ENCODE measurements at regions not wholly inside any gene's neighbourhood (a gene's known extent, or its start where the extent isn't known, plus 50 kb on each side); places are given as distances from the start of the nearest gene placed in this dataset.

DNA sequence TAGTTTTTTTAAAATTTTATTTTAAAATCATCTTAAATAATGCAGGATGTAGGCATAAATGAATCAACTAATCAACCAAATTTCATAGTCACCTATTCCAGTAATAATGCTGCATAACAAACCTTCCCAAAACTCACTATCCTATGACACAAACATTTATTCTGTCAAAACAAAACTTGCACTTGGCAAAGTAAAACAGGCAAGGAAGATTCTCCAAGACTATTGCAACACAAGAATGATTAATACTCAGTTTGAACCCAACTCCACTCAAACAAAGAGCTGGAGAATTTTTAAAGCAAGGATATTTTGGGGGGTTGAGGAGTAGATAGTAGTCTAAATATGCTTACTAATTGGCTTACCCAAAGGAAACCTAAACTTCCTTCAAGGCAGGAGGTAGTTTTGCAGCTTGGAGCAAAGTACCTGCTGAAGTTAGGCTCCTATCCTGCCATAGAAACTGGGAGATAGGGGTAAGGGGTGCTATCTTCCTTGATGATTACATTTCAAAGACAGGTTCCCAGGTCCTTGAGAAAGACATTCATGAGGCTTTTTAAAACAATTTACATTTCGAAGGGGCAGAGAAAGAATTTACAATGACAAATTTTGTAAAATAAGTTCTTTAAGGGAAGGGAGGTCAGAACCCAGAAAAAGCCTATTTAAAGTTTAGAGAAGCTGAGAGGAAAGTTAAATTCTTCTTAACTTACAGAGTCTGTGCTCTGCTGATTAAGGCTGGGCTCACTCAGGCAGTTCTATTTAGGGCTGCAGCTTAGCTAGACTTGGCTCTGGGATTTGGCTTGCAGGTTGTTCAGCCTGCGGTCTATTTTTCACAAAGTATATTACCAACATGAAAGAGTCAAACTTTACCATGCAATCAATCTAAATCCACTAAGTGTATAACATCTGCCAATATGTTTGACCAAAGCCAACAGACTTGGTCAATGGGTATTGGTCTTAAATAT is 549.0 kb downstream of the KCTD12 start:
- DNase-seq (no peak), ATAC-seq (ENCODE audit: low read depth) (no peak)
- no peaks in the 10 kb centered on the region for H3K36me3 Mint-ChIP-seq
- H3K27ac Mint-ChIP-seq, result no peak overlapping the region
- H3K4me1 Mint-ChIP-seq, result no peaks in the 10 kb centered on the region
- H3K4me3 Mint-ChIP-seq, result no peak overlapping the region
- no peaks in the 10 kb centered on the region for H3K9me3 Mint-ChIP-seq
- POLR2A ChIA-PET, result no interaction called here
- no peaks in the 10 kb centered on the region for H3K27me3 Mint-ChIP-seq

DNA sequence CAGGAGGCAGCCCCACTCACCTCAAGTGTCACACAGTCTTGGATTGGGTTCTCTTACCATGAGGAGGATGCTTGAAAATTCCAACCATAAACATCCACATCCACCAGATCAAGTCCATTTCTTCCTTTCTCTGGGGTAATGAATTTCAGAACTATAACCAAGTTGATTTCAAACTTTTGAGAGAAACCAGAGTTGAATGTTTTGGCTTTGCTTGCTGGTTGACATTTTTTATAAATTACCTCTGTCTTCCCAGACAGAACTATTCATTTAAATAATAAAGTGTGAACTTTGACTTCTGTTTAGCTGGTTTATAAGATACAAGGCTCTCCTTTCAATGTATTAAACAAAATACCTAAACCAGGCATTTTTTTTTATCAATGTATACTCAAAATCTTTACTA is 550.7 kb downstream of the KCTD12 start:
- Mint-ChIP-seq H3K27ac (no peak overlapping the region), H3K36me3 (no peaks in the 10 kb centered on the region), H3K4me3 (no peak overlapping the region), H3K27me3 (peaks cover 2% of the 10 kb centered on the region), H3K4me1 (no peaks in the 10 kb centered on the region), H3K9me3 (no peaks in the 10 kb centered on the region)
- DNase-seq, result no peak
- no peak for ATAC-seq (ENCODE audit: low read depth)
- POLR2A ChIA-PET, result no interaction called here

DNA sequence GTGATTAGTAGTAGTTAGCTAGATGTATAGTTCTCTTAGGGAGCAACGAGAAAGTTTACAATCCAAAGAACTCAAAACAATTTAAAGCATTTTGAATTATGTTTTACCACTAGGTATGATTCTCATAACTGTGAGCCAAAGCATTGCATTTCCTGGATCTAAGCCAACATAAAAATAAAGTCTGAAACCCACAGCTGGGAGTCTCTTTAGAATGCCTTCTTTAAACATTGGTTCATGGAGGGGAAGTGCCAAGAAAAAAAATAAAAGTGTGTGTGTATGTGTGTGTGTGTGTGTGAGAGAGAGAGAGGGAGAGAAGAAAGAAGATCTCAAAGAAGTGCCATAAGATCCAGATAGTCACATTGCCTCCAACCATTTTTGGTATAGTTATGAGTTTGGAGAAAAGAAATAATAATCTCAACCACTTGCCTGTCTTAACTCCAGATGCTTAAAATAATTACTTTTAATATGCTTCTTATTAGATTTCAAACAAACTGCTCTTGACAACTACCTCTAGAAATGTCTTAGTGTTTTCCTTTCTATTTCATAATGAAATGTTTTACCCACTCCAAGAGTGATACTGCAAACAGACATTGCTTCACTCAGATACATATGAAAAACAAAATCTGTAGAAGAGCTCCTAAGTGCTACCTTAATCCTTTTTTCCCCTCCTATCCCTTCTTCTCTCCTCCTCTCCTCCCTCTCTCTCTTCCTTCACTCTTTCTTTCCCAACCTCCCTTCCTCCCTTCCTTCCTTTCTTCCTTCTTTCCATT is 554.1 kb downstream of the KCTD12 start:
- Mint-ChIP-seq H3K27ac (no peak overlapping the region), H3K27me3 (peaks cover 2% of the 10 kb centered on the region), H3K4me1 (no peaks in the 10 kb centered on the region), H3K36me3 (no peaks in the 10 kb centered on the region), H3K9me3 (no peaks in the 10 kb centered on the region), H3K4me3 (no peak overlapping the region)
- ATAC-seq (ENCODE audit: low read depth) (no peak), DNase-seq (no peak)
- POLR2A ChIA-PET, result no interaction called here

DNA sequence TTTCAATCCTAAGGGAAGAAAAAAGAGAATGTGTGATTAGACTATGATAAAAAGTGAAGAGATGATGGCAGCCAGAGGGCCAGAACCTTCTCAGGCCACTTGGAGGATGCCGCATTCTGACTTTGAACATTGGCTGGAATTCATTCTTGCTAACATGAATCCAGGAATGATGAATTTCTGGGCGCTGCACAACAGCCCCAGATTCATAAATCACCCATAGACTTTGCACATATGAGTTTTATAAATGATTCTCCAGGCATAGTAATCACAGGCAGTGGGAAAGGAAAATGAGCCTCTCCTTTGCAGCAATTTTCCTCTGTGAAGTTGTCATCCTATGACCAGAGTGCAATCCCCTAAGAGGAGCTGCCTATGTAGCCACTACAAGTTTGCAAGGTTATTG is 555.4 kb downstream of the KCTD12 start:
- POLR2A ChIA-PET, result no interaction called here
- no peaks in the 10 kb centered on the region for H3K36me3 Mint-ChIP-seq
- H3K4me1 Mint-ChIP-seq, result no peaks in the 10 kb centered on the region
- H3K27me3 Mint-ChIP-seq, result peaks cover 2% of the 10 kb centered on the region
- H3K4me3 Mint-ChIP-seq, result no peak overlapping the region
- ATAC-seq (ENCODE audit: low read depth), result no peak
- no peak overlapping the region for H3K27ac Mint-ChIP-seq
- H3K9me3 Mint-ChIP-seq, result no peaks in the 10 kb centered on the region
- no peak for DNase-seq

DNA sequence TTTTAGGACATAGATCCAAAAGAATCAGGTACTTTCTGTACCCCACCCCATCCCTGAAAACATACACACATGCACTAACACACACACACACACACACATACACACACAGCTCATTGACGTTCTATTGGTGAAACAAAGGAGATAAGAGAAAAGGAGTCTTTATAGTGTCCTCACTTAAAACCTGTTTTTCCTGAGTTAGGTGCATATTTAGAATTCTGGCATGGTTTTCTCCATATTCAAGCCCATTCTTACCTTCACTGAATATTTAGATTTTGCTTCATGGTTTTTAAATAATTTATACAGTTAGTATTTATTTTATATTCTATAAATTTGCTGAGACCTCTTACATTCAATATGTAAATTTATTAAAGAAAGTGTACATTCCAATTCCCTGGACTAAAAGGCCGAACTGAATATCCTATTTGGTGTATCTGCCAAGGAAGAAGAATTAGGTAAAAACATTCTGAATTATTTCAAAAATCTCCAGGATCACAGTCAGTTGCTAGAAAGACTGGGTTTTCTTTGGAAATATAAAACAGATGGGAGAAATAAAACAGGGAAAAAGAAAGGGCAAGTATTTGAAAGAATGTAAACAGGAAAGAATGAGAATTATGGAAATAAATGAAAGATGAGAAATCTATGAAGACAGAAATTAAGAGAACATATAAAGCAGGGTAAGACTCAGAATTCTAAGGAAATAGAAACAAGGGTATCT is 556.2 kb downstream of the KCTD12 start:
- Mint-ChIP-seq H3K27ac (no peak overlapping the region), H3K9me3 (no peaks in the 10 kb centered on the region), H3K36me3 (no peaks in the 10 kb centered on the region), H3K27me3 (peaks cover 2% of the 10 kb centered on the region), H3K4me1 (no peaks in the 10 kb centered on the region), H3K4me3 (no peak overlapping the region)
- POLR2A ChIA-PET, result no interaction called here
- ATAC-seq (ENCODE audit: low read depth) (no peak), DNase-seq (no peak)

DNA sequence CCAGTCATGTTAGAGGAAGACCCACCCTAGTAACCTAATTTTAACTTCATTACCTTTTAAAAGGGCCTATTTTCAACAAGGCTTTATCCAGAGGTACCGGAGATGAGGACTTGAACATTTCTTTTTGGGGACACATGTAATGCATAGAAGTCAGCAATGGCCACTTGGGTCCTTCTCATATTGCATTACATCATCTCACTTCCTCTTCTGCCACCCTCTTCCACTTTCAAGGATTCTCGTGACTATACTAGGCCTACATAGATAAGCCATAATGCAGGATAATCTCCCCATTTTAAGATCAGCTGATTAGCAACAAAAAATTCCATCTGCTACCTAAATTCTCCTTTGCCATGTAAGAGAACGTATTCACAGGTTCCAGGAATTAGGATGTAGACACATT is 557.2 kb downstream of the KCTD12 start:
- POLR2A ChIA-PET, result no interaction called here
- DNase-seq (no peak), ATAC-seq (ENCODE audit: low read depth) (no peak)
- Mint-ChIP-seq H3K27ac (no peak overlapping the region), H3K36me3 (no peaks in the 10 kb centered on the region), H3K9me3 (no peaks in the 10 kb centered on the region), H3K4me3 (no peak overlapping the region), H3K27me3 (peaks cover 2% of the 10 kb centered on the region), H3K4me1 (no peaks in the 10 kb centered on the region)

DNA sequence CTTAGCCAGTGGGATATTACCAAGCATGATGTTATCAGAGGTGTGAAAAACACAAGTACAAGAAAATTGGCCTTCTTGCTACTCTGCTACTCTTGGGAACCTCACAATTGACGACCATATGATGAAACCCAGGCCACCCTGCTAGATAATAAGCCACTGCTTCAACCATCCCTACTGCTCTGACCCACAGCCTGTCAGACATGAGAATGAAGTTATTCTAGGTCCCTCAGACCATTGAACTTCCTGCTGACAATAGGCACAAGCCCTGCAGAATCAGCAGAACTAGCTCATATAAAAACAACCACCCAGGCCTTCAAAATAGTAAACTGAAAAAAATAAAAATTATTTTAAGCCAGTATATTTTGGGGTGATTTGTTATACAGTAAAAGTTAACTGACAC is 559.9 kb downstream of the KCTD12 start:
- Mint-ChIP-seq H3K4me1 (no peaks in the 10 kb centered on the region), H3K27me3 (peaks cover 2% of the 10 kb centered on the region), H3K36me3 (no peaks in the 10 kb centered on the region), H3K4me3 (no peak overlapping the region), H3K27ac (no peak overlapping the region), H3K9me3 (no peaks in the 10 kb centered on the region)
- no peak for DNase-seq
- no peak for ATAC-seq (ENCODE audit: low read depth)
- POLR2A ChIA-PET, result no interaction called here

DNA sequence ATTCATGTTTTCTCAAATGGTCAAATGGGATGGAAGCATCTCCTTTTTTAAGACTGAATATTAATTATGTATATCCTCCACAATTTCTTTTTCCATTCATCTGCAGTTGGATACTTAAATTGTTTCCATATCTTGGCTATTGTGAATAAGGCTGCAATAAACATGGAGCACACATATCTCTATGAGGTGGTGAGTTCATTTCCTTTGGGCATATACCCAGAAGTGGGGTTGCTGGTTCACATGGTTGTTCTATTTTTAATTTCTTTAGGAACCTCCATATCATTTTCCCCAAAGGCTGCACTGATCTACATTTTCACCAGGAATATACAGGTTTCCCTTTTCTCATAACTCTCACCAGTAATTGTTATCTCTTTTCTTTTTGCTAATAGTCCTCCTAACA is 566.3 kb downstream of the KCTD12 start:
- Mint-ChIP-seq H3K27me3 (no peaks in the 10 kb centered on the region), H3K4me3 (no peak overlapping the region), H3K27ac (no peak overlapping the region), H3K4me1 (no peaks in the 10 kb centered on the region), H3K36me3 (no peaks in the 10 kb centered on the region), H3K9me3 (no peaks in the 10 kb centered on the region)
- POLR2A ChIA-PET, result no interaction called here
- ATAC-seq (ENCODE audit: low read depth) (no peak), DNase-seq (no peak)

DNA sequence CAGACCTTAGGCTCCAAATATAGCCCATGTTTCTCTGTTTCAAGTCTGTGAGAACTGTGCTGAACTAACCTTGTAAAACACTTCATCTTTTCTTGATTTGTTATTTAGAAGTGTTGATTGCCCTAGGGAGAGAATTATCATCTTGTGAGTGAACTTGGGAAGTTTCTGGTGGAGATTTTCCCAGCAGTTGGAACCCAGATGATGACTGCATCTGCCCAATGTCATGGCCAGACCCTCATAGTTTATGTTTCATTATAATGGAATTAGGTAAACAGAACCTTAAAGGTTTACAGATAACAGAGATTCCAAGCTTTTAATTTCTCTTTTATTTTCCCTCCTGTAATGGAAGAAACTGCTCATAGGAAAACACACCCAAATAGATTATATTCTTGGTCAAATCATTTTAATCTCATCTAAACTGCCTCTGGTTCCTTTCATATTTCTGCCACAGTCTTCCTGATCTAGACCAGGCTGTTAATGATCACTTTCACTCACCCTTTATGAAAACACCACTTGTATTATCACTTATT is 569.1 kb downstream of the KCTD12 start:
- peaks cover 2% of the 10 kb centered on the region for H3K27me3 Mint-ChIP-seq
- H3K27ac Mint-ChIP-seq, result no peak overlapping the region
- H3K9me3 Mint-ChIP-seq, result no peaks in the 10 kb centered on the region
- no peak for DNase-seq
- POLR2A ChIA-PET, result no interaction called here
- H3K4me3 Mint-ChIP-seq, result no peak overlapping the region
- no peaks in the 10 kb centered on the region for H3K36me3 Mint-ChIP-seq
- ATAC-seq (ENCODE audit: low read depth), result no peak
- H3K4me1 Mint-ChIP-seq, result no peaks in the 10 kb centered on the region

DNA sequence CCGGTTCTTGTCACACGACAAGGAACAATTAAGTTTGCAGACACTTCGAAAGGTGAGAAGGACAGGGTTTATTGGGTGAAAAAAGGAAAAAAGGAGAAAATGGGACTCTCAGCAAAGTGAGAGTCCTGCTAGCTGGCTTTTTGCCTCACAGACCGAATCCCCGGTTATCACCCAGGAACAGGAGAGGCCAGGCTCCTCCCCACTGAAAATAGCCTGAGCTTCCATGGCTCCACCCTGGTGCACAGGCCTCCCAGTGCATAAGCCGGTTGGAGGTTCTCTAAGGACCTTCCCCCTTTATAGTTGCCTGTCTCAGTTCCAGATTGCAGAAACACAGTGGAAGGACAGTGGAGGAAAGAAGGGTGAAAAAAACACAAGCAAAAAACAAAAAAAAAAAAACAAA is 571.7 kb downstream of the KCTD12 start:
- H3K36me3 Mint-ChIP-seq, result no peaks in the 10 kb centered on the region
- POLR2A ChIA-PET, result no interaction called here
- no peak for DNase-seq
- peaks cover 5% of the 10 kb centered on the region for H3K27me3 Mint-ChIP-seq
- no peaks in the 10 kb centered on the region for H3K9me3 Mint-ChIP-seq
- no peak overlapping the region for H3K27ac Mint-ChIP-seq
- no peaks in the 10 kb centered on the region for H3K4me1 Mint-ChIP-seq
- H3K4me3 Mint-ChIP-seq, result no peak overlapping the region
- ATAC-seq (ENCODE audit: low read depth), result no peak

DNA sequence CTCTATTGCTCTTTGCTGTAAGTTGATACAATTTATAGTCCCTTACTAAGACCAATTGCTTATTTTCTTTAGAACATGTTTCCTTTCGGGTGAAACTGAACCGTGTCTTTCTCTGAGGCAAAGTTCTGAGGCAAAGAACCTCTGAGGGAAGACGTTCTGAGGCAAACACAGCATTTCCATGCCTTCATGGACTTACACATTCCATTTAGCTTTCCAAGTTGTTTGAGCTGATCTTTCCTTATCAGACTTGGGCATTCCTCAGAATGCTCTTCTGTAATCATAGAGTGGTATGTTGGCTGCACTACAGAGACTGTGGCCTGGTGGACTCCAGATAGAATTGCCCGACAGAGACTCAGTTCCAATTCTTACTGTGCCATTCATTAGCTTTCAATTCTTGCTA is 579.1 kb downstream of the KCTD12 start:
- Mint-ChIP-seq H3K27me3 (peaks cover 3% of the 10 kb centered on the region), H3K36me3 (no peaks in the 10 kb centered on the region), H3K4me1 (no peaks in the 10 kb centered on the region), H3K4me3 (no peak overlapping the region), H3K27ac (no peak overlapping the region), H3K9me3 (no peaks in the 10 kb centered on the region)
- DNase-seq (no peak), ATAC-seq (ENCODE audit: low read depth) (no peak)
- POLR2A ChIA-PET, result no interaction called here

DNA sequence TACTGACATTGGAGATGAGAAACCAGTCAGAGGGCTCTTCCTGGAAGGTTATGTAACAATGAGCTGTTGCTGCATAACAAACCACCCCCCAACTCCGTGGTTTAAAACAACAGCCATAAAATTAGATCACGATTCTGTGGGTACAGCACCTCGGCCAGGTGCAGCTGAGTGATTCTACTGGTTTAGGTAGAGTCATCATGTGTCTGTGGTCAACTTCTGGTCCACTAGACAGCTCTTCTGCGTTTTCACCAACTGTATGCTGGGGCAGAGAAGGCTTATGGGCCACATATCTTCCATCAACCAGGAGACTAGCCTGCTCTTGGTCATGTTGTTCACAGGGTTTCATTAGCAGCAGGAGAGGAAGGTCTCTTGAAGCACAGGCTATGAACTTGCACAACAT is 585.5 kb downstream of the KCTD12 start:
- POLR2A ChIA-PET, result no interaction called here
- Mint-ChIP-seq H3K4me3 (no peak overlapping the region), H3K27me3 (no peaks in the 10 kb centered on the region), H3K36me3 (no peaks in the 10 kb centered on the region), H3K27ac (no peak overlapping the region), H3K4me1 (no peaks in the 10 kb centered on the region), H3K9me3 (peaks cover 2% of the 10 kb centered on the region)
- ATAC-seq (ENCODE audit: low read depth) (no peak), DNase-seq (no peak)

DNA sequence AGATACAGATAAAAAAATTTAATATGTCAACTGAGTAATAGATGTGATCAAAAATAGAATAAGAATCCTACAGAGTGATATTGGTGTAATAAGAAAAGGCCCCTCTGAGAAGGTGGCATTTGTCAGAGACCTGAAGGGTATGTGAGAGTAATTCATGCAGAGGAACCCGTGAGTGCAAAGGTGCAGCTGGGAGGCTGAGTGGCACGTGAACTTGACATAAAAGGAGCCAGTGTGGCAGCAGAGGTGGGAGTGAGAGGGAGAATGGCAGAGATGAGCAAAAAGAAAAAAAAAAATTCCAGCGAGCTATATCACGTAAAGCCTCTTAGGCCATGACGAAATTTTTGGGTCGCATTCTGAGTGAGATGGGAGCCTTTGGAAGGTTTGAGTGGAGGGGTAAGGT is 588.9 kb downstream of the KCTD12 start:
- no peak for DNase-seq
- H3K9me3 Mint-ChIP-seq, result peaks cover 2% of the 10 kb centered on the region
- no peaks in the 10 kb centered on the region for H3K27me3 Mint-ChIP-seq
- H3K36me3 Mint-ChIP-seq, result no peaks in the 10 kb centered on the region
- no peak for ATAC-seq (ENCODE audit: low read depth)
- no peak overlapping the region for H3K27ac Mint-ChIP-seq
- no peak overlapping the region for H3K4me3 Mint-ChIP-seq
- H3K4me1 Mint-ChIP-seq, result no peaks in the 10 kb centered on the region
- POLR2A ChIA-PET, result no interaction called here

Data from activated naive CD8-positive, alpha-beta T cell treated with anti-CD3 and anti-CD28 coated beads, Interleukin-2, amount 10 ng/mL, durations not matched to agents 7 days and 5 days (primary cell).